Astrocyte of the spinal cord (primary cell): ENCODE measurements at regions not wholly inside any gene's neighbourhood (a gene's known extent, or its start where the extent isn't known, plus 50 kb on each side); places are given as distances from the start of the nearest gene placed in this dataset.

Source experiments
- DNase-seq: peaks from one replicate; pipeline ENCODE4 v3.0.0; 2011; ENCODE audit warnings: low read depth, low spot score
- H3K4me3 ChIP-seq: 2 replicates; pipeline ENCODE4 v1.5.1; 2011; ENCODE audit warnings: low read depth, mild to moderate bottlenecking, low read length, moderate library complexity
- in situ Hi-C: cut with HindIII; loops from 2 replicates; pipeline ENCODE4 v1.10.0; 2017; ENCODE audit warnings: low sequenced_read_pairs
- TF ChIP-seq, protein P1 (sequence below): IDR thresholded peaks from 2 replicates; pipeline ENCODE4 v1.5.1; 2012; ENCODE audit warnings: low read depth, mild to moderate bottlenecking, low read length, inconsistent platforms

DNA sequence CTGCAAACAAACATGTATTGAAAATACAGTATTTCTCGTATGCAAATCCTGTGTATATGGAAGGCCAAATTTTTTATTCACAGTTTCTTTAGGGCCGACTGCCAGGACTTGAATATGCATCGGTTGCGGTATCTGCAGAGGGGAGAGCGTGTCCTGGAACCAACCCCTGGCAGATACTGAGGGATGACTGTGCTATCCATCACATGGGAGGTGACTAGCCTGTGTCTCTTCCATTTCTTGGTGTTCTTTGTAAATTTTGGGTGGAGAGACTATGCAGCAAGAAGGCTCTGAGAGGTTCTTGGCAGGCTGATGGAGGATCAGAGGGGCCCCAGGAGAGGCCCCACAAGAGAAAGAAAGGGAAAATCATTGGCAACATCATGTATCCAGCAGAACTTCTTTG lies 384.3 kb downstream of the YTHDC2 start:
- no peak for DNase-seq
- in situ Hi-C loops: no loop called here
- TF ChIP-seq, protein P1, sequence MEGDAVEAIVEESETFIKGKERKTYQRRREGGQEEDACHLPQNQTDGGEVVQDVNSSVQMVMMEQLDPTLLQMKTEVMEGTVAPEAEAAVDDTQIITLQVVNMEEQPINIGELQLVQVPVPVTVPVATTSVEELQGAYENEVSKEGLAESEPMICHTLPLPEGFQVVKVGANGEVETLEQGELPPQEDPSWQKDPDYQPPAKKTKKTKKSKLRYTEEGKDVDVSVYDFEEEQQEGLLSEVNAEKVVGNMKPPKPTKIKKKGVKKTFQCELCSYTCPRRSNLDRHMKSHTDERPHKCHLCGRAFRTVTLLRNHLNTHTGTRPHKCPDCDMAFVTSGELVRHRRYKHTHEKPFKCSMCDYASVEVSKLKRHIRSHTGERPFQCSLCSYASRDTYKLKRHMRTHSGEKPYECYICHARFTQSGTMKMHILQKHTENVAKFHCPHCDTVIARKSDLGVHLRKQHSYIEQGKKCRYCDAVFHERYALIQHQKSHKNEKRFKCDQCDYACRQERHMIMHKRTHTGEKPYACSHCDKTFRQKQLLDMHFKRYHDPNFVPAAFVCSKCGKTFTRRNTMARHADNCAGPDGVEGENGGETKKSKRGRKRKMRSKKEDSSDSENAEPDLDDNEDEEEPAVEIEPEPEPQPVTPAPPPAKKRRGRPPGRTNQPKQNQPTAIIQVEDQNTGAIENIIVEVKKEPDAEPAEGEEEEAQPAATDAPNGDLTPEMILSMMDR: no peak
- no peak overlapping the region for H3K4me3 ChIP-seq

DNA sequence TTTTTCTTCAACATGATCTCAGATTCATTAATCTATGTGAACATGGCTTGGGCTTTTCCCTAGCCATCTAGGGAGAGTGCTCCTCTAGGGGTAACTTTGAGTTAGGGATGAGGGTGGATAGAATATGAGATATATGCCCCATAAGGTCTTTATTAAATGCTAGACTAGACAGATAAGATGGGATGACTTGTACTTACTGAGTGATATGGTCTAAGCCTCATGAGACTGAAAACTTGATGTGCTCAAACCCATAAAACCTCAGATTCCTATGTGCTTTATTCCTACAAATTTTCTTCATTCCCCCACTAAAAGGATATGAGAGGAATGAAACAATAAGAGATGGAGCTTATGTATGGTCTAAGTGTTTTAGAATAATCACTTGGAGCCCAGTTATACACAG lies 386.6 kb downstream of the YTHDC2 start:
- H3K4me3 ChIP-seq: no peak overlapping the region
- DNase-seq: no peak
- TF ChIP-seq, protein P1: no peak
- in situ Hi-C loops: no loop called here

DNA sequence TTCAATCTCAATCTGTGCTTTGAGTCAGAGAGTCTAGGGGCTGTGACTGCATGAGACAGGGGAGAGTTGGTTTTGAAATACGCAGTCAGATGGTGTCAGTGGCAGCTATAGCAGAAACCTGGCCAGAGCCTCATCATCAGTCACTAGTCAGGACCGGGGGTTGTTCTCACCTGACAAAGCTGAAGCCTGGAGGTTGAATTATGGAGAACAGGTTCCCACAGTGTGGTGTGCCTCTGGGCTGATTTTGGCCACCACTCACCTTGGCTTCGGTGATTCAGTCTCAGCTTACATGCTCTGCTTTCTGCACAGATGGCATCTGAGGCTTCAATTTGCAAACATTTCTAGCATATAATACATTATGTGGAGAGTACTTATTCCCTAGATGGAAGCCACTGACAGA lies 387.3 kb downstream of the YTHDC2 start:
- H3K4me3 ChIP-seq: no peak overlapping the region
- TF ChIP-seq, protein P1: no peak
- no peak for DNase-seq
- in situ Hi-C loops: no loop called here

DNA sequence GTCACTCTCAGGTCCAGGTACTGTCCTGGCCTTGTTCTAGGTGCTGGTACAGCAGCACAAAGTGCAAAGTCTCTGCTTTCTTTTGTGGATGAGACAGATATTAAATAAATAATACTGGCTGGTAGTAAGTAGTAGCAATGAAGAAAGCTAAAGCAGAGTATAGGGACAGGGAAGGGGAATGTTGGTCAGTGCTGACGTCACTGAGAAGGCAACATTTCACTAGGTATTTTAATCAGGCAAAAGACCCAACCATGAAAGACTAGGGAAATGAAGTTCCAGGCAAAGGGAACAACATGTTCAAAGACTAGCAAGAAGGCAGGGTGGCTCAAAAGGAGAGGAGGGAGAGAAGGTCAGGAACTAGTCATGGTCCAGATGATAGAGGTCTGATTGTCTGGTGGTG lies 388.2 kb downstream of the YTHDC2 start:
- in situ Hi-C loops: no loop called here
- no peak overlapping the region for H3K4me3 ChIP-seq
- DNase-seq: no peak
- TF ChIP-seq, protein P1: no peak

DNA sequence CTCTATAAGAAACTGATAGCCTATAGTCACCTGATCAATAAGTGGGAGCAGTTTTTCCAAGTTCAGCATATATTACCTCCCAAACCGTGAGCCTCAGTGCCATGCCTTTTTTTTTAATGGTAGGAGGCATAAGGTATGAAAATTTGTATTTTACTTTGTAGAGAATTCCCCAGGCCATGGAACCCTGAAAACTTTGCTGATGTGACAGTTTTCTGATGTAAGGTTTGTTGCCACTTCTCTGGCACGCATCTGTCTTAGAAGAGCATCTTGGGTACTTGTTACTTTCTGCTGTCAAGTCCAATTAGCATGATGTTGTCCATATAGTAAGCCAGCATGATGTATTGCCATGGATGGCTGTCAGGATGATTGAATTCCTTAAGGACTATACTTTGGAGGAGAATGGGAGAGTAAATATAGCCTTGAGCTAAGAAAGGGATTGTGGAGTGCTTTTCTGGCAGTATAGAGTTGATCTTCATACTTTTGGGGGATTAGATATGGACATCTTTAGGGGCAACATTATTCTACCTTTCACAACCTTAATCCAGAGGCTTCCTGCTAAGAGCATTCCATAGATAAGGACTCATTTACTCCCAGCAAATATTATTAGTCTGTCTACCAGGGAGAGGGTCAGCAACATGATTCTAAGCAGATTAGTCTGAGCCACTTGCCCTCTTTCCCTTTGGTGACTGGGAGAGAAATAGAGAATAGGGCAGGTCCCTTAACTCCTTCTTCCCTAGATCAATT lies 389.6 kb downstream of the YTHDC2 start:
- no peak for DNase-seq
- no peak overlapping the region for H3K4me3 ChIP-seq
- TF ChIP-seq, protein P1: no peak
- in situ Hi-C loops: no loop called here

DNA sequence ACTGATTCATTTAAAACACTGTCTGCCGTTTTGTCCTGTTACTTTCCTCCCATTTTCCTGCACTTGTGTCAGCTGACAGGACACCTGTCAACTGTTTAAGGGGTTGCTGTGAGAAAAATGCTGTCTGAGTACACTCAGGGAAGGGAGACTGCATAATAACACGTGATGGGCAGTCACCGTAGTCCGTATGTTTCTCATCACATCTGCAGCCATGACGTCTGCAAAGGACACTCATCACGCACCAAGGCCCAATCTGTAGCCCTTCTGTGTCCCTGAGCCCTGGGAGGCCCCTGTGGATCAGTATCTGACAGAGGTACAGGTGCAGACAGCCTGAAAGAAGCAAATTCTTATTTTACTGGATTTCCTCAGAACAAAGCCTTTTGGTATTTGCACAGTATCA lies 396.3 kb downstream of the YTHDC2 start:
- DNase-seq: no peak
- in situ Hi-C loops: no loop called here
- TF ChIP-seq, protein P1: no peak
- H3K4me3 ChIP-seq: no peak overlapping the region
